Hematopoietic multipotent progenitor cell treated with erythropoietin and hydrocortisone succinate and interleukin-3 and kit ligand, for 15 days (in vitro differentiated cells): ENCODE measurements at regions not wholly inside any gene's neighbourhood (a gene's known extent, or its start where the extent isn't known, plus 50 kb on each side); places are given as distances from the start of the nearest gene placed in this dataset.

Source experiments
- DNase-seq: peaks from one replicate; pipeline ENCODE4 v3.0.0-alpha.2; 2015; ENCODE audit warnings: low spot score

- no peak for DNase-seq
These were observed 72.7 kb upstream of the TNRC6C start for GRCh38 chr17:77885678-77886386.

DNA sequence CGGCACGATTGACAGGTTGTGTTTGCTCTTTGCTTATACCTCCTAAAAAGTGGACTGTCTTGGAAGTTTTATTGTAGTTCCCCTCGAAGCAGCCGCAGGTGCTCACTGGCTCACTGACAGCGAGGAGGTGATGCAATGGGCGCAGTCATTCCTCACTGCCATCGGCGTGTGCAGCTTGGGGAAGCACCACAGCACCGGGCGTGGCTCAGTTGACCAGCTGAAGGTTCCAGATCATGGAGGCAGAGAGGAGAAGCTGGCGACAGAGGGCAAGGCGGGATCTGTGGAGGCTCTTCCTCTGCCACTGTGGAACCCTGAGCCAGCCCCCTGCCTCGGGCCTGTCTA is 72.1 kb upstream of the TNRC6C start:
- DNase-seq = no peak

DNA sequence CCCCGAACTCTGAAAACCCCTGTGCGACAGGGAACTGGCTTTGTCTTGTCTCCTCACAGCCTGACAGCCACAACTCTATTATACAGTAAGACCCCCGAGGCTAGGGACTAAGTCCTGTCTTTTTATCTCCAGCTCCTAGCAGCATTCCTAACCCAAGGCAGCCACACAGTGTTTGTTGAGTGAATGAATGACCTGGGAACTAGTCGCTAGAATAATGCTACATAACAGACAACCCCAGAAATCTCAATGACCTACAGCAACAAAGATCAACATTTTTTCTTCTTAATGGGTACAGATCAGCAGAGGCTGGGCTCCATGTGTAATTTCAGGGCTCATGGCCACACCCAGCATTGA is 71.4 kb upstream of the TNRC6C start:
- no peak for DNase-seq

GRCh38 chr17:77887464-77888241 is 70.8 kb upstream of the TNRC6C start:
- no peak for DNase-seq

DNA sequence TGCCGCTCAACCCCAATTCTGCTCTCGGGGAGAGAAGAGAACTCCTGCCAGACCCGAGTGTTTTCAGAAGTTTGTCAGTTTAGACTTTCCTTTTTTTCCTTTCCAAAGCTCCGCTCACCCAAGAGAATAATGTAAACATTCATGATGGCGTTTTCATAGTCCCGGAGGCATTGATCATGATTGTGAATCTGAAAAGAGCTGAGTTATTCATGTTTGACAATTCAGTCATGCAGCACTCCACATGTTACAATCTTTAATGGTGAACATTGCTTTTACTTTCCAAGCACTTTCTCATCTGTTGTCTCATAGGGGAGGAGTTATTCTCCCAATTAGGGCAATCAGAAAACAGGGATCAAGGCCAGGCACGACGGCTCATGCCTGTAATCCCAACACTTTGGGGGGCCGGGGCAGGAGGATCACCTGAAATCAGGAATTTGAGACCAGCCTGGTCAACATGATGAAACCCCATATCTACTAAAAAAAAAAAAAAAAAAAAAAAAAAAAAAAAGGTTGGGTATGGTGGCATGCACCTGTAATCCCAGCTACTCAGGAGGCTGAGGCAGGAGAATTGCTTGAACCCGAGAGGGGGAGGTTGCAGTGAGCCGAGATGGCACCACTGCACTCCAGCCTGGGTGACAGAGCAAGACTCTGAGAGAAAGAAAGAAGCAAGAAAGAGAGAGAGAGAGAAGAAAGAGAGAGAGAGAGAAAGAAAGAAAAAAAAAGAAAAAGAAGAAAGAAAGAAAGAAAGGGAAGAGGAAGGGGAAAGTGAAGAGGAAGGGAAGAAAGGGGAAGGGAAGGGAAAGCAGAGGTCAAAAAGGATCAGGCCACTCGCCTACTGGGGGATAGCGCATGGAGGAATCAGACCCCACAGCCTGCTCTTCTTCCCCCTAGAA is 70.0 kb upstream of the TNRC6C start:
- no peak for DNase-seq

- no peak for DNase-seq
These were observed 69.4 kb upstream of the TNRC6C start for GRCh38 chr17:77889135-77889505.

DNA sequence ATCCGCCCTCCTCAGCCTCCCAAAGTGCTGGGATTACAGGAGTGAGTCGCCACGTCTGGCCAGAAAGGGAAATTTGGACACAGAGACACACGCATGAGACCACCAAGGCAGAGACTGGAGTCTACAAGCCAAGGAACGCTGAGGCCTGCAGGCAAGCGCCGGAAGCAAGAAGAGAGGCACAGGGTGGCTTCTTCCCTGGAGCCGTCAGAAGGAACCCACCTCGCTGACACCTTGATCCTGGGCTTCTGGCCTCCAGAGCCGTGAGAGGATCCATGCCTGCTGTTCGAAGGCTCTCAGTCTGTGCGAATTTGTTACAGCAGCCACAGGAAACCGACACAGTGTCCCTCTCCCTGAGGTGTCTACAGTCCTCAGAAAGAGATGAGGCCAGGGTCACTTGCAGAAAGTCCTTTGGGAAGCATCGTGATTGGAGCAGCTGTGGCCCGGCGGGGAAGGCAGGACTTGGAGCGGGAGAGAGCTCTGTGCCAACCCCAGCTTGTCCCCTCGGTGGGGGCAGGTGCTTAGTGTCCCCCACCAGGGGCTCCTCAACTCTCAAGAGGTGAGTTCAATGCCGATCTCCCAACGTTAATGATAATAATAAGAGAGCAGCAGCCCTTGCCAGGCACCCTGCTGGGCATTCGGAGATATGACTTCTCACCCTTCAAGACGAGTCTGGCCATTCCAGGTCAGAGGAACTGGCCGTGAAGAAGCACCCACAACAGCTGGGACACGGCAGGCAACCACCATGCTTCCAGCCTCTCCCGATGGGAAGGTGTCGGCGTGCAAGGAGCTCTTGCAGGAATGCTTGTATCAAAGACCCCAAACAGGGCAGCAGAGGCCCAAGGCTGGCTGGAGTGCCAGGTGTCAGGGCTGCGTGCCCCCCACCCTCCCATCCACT is 68.4 kb upstream of the TNRC6C start:
- DNase-seq = no peak

- no peak for DNase-seq
These were observed 67.7 kb upstream of the TNRC6C start for GRCh38 chr17:77890771-77891170.

DNA sequence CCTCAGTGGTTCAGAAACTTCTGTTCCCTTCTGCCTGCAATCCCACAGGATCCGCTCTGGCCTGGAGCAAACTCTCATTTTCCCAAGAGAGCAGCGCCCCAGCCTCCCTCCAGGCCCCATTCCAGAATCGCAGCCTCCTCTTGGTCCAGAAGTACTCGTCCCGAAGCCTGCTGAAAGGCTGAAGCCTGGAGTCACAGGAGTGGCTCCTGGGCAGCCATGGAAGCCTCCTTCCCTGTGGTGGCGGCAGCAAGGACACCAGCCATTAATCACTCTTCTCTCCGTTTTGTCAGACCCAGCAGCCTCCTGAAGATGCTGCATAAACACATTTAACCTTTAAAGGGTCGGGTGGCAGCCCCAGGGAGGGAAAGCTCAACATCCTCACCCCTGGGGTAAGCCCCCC is 66.9 kb upstream of the TNRC6C start:
- DNase-seq = no peak

DNA sequence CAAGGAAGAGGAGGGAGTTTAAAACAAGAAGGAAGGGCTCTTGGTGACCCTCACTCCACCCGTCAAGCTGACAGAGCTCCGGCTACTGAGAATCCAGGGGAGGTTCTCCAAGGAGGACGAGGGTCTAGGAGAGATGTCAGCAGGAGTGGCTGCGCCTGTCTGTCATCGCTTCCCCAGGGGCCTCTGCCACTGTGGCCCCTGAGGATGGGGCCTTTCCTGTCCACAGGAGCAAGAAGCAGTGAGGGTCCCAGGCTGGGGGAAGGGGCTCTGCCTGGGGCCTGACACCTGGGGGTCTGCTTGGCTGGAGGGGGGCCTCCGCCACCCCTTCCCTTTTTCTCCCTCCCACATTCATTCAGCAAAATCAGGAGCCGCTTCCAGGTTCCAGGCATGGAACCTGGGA is 66.5 kb upstream of the TNRC6C start:
- DNase-seq = no peak

DNA sequence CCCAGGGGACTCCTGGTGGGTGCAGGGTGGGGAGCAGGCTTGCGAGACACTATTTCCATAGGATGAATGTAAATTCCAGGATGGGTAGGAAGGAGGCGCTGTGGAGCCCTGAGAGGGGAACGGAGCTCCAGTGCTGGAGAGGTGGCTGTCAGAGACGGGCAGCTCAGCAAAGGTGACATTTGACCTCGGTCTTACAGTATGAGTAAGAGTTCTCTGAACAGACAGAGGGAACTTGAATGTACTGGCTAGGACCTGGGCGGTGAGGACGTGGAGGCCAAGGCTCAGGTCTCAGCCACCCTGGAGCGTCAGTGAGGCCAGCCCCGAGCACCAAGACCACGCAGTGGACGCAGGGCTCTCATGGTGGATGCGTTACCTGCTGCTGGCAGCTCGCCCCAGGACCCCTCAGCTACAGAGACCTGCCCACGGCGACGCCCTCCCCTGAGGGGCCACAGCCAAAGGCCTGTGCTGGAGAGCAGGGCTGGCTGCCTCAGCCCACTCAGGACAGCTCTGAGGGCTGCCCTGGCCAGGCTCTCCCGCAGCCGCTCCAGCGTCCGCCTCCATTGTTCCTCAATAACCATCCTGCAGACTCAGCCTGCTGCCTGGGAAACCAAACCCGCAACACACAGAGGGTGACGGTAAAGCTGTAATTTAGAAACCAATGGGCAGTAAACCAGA is 65.9 kb upstream of the TNRC6C start:
- DNase-seq = peak; percentile 38

GRCh38 chr17:77893144-77894044 is 65.1 kb upstream of the TNRC6C start:
- no peak for DNase-seq

DNA sequence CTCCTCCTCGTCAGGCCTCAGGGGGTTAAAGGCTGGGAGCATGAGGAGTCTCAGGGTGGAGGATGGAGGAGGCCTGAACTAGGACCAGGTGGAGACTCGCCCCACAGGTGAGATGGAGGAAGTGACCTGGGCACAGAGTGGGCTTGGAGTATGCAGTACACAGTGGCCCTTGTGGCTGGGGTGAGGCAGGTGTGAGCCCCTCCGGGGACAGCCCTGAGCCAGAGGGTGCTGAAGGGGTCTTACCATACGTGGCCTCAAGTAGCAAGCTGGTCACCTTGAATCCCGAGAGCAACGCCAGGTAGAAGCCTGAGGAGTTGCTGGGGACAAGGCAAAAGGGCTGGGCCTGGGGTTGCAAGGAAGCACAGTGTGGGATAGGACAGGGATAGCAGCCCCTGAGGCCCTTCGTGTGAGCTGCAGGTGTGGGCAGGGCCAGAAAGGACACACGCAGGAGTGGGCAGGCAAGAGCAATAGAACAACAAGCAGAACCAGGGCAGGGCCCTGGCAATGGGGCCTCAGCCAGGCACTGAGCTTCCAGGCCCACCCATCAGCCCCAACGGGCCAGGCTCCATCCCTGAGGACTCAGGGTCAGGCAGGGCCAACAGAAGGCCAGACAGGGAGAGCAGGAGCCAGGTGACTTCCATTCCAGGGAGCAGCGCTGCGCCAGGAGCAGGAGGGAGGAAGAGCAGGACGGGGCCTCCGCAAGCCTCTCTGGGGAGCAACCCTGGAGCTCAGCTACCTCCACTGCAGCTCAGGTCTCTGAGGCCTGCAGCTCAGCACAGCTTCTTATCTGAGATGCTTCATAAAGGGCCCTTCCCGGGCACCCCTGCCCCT is 64.2 kb upstream of the TNRC6C start:
- DNase-seq = no peak

DNA sequence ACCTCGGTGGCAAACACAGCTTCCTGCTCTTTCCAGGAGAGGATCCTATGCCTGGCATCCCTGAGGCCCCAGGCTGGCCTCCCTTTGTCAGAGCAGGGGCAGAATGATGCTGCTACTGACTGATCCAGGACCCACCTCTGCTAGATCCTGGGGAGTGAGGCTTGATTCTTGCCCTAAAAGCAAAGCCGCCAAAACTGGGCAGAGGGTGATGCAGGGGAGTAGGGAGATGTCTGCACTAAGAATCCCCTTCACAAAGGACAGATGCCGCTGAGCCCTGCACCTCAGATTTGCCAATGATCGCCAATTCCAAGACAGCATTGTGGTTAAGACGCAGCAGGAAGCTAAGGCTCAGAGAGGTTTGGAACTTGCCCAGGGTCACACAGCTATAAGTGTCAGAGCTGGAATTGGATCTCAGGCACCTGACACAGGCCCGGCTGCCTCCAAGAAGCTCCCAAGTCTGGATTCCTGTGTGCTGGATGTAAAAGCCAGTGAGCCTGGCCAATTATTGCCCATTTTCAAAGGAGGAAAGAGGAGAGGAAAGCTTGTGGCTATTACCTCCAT is 60.7 kb upstream of the TNRC6C start:
- DNase-seq = no peak

- DNase-seq = no peak
These were observed 59.7 kb upstream of the TNRC6C start for GRCh38 chr17:77898521-77899434.

DNA sequence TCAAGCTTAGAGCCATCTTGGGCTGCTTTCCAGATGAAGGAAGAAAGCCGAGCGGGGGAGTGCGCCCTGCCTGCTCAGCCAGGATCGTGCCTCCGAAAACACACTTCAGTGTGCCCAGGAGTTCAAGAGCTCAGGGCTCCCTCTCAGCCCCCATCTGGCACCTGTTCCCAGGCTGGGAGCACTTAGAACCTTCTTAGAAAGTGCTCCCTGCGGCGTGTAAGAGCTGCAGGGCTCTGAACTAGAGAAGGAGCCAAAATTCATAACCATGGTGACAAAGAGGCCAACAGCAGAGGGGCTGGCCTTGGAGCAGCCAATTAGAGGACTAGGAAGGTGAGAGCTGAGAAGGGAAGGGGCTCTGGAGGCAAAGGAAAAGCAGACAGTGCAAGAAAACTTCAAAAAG is 59.0 kb upstream of the TNRC6C start:
- no peak for DNase-seq

GRCh38 chr17:77901481-77901880 is 57.0 kb upstream of the TNRC6C start:
- no peak for DNase-seq

DNA sequence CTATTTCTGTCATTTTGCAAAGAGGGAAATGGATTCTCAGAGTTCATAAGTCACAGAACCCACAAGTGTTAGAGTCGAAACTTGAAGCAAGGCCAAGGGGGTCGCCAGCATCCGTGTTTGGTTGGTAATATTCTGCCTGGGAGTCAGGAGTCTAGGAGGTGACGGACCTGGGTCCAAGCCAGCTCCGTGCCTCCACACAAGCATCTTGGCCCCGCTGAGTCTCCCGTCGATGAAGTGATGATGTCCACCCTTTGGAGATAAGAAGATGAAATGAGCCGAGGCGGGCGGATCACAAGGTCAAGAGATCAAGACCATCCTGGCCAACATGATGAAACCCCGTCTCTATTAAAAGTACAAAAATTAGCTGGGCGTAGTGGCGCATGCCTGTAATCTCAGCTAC is 53.2 kb upstream of the TNRC6C start:
- no peak for DNase-seq
